DND-41 (cell line): ENCODE measurements at regions not wholly inside any gene's neighbourhood (a gene's known extent, or its start where the extent isn't known, plus 50 kb on each side); places are given as distances from the start of the nearest gene placed in this dataset.

Experiments
- EZH2 ChIP-seq: IDR thresholded peaks from 3 replicates; pipeline ENCODE4 v1.6.1; 2012; ENCODE audit warnings: borderline replicate concordance, low read depth, mild to moderate bottlenecking, moderate library complexity, low read length, inconsistent platforms; ENCODE audit not compliant: severe bottlenecking
- TF ChIP-seq, protein P1 (sequence below): IDR thresholded peaks from 2 replicates; pipeline ENCODE4 v1.5.1; 2012; ENCODE audit warnings: borderline replicate concordance, low read length, moderate library complexity, mild to moderate bottlenecking; ENCODE audit not compliant: poor library complexity, severe bottlenecking; ENCODE audit errors: extremely low read depth

DNA sequence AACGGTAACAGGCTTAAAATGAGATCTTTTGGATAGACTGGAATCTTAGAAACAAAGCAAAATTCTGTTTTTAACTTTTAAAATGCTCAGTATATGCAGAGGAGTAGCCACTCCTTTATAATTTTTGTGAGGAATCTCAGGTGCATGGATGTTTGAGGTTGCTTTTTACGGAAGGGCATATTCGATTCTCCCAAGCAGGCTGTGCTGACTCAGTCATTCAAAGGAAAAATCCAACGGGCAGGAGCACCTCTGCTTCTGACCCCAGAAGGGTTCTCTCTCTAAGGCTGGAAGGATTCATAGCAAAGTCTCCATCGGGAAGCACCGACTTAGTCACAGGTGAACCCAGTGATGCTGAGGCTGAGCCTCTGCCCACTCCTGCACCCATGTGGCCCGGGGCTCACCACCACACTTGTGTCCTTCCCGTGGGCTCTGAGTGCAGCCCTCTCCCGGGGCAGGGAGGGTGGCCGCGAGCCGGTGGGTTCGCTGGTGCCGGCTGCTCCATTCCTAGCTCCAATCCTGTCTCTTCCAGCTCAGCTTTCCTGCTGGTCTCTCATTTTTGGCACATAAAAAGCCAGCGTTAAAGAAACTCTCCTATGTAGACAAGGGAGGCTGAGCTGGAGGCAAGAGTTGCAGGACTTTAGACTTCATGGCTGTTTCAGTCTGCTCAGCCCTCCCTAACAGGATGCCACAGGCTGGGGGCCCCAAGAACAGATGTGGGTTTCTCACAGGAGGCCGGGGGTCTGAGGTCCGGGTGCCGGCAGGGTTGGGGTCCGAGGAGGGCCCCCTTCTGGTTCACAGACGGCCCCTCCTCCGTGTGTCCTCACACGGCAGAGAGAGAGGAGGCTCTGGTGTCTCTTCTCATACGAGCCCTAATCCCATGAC lies 135.6 kb upstream of the LPCAT1 start:
- TF ChIP-seq, protein P1, sequence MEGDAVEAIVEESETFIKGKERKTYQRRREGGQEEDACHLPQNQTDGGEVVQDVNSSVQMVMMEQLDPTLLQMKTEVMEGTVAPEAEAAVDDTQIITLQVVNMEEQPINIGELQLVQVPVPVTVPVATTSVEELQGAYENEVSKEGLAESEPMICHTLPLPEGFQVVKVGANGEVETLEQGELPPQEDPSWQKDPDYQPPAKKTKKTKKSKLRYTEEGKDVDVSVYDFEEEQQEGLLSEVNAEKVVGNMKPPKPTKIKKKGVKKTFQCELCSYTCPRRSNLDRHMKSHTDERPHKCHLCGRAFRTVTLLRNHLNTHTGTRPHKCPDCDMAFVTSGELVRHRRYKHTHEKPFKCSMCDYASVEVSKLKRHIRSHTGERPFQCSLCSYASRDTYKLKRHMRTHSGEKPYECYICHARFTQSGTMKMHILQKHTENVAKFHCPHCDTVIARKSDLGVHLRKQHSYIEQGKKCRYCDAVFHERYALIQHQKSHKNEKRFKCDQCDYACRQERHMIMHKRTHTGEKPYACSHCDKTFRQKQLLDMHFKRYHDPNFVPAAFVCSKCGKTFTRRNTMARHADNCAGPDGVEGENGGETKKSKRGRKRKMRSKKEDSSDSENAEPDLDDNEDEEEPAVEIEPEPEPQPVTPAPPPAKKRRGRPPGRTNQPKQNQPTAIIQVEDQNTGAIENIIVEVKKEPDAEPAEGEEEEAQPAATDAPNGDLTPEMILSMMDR: no peak
- TF ChIP-seq EZH2: no peak
